ENCODE measurements at regions not wholly inside any gene's neighbourhood (a gene's known extent, or its start where the extent isn't known, plus 50 kb on each side); places are given as distances from the start of the nearest gene placed in this dataset.

DNA sequence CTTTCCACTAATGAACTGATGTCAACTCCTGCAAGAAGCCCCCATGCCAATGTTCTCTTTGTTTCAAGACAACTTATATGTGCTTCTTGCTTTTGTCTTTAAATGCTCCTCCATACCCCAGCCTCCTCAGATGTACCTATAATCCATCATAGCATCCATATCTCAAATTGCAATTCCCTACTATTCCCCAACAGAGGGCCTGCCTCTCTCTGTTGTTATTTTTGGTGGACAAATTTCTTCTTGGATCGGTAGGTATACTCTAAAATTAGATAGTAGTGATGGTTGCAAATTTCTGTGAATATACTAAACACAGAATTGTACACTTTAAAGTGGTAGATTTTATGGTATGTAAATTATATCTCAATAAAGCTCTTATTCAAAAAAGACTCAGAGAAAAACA is 820.1 kb downstream of the METTL4 start:
- TF ChIP-seq, protein P1, sequence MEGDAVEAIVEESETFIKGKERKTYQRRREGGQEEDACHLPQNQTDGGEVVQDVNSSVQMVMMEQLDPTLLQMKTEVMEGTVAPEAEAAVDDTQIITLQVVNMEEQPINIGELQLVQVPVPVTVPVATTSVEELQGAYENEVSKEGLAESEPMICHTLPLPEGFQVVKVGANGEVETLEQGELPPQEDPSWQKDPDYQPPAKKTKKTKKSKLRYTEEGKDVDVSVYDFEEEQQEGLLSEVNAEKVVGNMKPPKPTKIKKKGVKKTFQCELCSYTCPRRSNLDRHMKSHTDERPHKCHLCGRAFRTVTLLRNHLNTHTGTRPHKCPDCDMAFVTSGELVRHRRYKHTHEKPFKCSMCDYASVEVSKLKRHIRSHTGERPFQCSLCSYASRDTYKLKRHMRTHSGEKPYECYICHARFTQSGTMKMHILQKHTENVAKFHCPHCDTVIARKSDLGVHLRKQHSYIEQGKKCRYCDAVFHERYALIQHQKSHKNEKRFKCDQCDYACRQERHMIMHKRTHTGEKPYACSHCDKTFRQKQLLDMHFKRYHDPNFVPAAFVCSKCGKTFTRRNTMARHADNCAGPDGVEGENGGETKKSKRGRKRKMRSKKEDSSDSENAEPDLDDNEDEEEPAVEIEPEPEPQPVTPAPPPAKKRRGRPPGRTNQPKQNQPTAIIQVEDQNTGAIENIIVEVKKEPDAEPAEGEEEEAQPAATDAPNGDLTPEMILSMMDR (IDR thresholded peaks at IDR 0.05) = peak; percentile 20; the same call in 1 of the 2 replicates

DNA sequence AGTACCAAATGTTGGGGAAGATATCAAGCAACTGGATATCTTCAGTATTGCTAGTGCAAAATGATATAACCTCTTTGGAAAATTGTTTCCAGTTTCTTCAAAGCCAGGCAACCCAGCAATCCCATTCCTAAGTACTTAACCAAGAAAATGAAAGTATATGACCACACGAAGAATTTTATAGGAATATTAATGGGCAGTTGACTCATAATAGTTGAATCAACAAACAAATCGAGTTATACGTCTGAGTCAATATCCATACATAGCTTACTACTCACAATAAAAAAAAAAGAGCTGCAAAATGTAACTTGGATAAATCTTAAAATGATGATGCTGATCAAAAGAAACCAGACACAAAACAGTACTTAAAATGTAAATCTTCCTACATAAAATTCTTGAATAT is 810.4 kb downstream of the METTL4 start:
- TF ChIP-seq, protein P1 (IDR thresholded peaks at IDR 0.05) = no peak

DNA sequence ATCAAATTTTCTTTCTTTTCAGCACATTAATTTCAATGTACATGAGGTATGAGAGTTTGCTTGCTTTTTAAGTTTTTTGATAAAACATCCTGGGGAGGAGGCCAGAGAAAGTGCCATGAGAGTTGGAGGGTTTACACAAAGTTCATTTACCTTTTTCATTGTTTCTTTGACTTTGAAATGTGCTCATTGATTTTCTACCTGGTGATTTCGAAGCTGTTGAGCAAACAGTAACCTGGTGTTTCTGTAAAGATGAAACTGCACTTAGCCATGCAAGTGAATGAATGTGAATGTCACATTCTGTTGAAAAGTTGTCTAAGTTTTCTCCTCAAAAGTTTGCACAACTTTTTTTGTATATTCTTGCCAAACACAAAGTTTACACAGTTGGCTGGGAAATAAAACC is 797.0 kb downstream of the METTL4 start:
- TF ChIP-seq, protein P1 (IDR thresholded peaks at IDR 0.05) = no peak

DNA sequence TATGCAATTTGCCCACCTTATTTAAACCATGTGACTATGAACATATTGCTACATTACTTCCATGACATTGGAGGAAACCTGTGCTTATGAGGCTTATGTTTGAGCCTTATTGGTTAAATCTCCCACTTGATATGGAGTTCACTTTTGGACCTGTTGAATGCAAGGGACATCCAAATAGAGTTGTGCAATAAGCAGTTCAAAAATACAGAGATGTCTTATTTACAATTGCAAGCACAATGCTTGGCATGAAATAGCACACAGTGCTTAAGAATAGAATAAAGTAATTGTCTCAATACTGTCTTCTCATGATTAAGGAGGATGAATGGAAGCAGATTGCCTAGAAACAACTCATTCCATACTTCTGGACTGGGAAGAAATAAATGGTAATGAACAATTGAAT is 793.5 kb downstream of the METTL4 start:
- TF ChIP-seq, protein P1 (IDR thresholded peaks at IDR 0.05) = no peak

DNA sequence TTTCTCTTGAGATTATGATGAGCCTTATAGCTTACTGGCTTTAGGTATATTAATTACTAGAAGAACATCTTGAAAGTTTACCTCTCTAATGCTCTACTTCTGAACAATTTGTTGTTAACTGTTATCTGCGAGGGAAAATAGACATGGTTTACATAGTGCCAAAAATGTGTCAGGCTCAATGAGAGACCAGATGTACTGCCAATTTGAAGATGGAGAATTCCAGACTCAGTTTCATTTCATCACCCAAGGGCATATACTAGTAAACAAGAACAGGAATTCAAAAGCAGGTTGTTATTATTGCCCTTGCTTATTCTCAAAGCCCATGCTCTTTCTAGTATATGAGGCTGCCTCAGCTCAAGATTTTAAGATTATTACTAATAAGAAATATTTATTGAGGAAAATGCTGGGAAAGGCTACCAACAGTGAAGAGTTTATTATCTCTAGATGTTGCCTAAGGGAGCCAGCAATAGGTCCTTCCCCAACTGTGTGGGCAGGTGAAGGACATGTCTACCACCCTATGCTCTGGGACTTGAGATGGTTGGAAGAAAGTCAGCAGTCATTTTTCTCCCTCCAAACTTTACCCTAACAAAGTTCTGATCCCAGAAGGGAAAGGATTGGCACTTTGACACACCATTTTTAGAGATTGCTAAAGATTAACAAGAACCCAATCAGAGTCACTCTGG is 792.7 kb downstream of the METTL4 start:
- TF ChIP-seq, protein P1 (IDR thresholded peaks at IDR 0.05) = no peak

DNA sequence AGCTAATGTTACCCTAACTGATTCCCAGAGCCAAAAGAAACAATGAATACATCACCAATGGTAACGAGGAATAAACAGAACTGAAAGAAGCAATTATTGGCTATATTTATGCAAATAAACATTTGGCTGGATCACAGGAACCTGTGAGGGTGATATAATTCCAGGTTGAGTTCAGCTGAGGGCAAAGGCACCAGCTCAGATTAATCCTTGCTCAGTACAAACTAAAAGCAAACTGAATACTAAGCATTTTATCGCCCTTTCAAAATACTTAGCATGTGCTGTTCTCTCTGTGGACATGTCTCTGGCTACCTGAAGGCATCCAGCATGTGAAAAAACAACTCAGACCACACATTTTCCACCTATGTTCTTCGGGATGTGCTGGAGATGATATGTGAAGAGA is 791.7 kb downstream of the METTL4 start:
- TF ChIP-seq, protein P1 (IDR thresholded peaks at IDR 0.05) = no peak

DNA sequence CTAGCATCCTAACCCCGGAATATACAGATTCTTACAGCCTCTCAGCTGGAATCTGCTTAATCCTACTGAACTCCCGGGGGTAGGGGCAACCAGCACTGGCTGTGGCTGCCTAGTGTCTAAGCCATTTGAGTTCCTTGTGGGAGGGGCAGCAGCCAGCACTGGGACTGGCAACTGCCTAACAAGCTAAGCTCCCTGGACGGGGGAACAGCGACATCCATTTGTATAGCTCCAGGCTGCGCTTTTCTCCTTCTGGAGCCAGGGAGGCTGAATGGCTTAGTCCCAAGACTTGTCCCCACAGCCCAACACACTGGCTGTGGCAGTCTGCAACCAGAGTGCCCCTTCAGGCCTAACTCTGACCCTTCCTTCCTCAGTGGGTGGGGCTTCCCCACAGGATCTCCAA is 787.2 kb downstream of the METTL4 start:
- TF ChIP-seq, protein P1 (IDR thresholded peaks at IDR 0.05) = no peak

DNA sequence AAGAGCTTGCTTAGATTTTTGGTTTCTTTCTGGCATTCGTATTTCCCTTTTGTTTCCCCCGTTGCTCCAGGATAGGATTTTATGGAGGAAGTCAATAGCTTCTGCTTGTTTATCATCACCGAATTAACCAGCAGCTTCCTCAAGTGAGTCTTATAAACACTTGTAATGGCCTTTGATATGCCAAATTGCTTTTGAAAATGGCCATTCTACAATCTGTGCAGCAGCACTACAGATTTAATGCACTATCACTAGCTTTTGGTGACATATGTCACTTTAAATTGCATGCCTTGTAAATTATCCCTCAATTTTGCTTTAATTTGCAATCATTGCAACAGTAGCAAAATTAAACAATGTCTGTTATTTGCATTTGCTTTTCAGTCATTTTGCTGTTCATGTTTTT is 774.7 kb downstream of the METTL4 start:
- TF ChIP-seq, protein P1 (IDR thresholded peaks at IDR 0.05) = no peak

Data from LNCAP (cell line).